CD4-positive, alpha-beta memory T cell (primary cell): ENCODE measurements at regions not wholly inside any gene's neighbourhood (a gene's known extent, or its start where the extent isn't known, plus 50 kb on each side); places are given as distances from the start of the nearest gene placed in this dataset.

Experiments used
- CTCF ChIA-PET: fragments of 350-600 bp; sonication (Branson Sonifier 250); formaldehyde crosslinking; loops from one replicate; lab custom pipeline; 2021; ENCODE audit warnings: inconsistent platforms; ENCODE audit not compliant: partially characterized antibody; lab: Charles Lee
- POLR2A ChIA-PET: fragments of 350-600 bp; sonication (Branson Sonifier 250); formaldehyde crosslinking; loops from one replicate; lab custom pipeline; 2021; ENCODE audit not compliant: partially characterized antibody; lab: Charles Lee
- DNase-seq, 5 donors: peaks; one replicate each; pipeline versions ENCODE4 v3.0.0 to v3.0.0-alpha.2; 2020 to 2022; ENCODE audit warnings: mixed read lengths in 1 of 5
- H3K27ac ChIP-seq: one replicate; pipeline ENCODE4 v1.7.0; 2013; ENCODE audit warnings: low read depth, low read length
- H3K27me3 ChIP-seq: 2 replicates; pipeline ENCODE4 v1.7.0; 2013; ENCODE audit warnings: mild to moderate bottlenecking, low read length, moderate library complexity; ENCODE audit not compliant: insufficient read depth
- H3K36me3 ChIP-seq: 2 replicates; pipeline ENCODE4 v1.7.0; 2013; ENCODE audit warnings: mild to moderate bottlenecking, low read length, moderate library complexity; ENCODE audit not compliant: insufficient read depth
- H3K4me1 ChIP-seq: 2 replicates; pipeline ENCODE4 v1.7.0; 2013; ENCODE audit warnings: mild to moderate bottlenecking, low read length, moderate library complexity; ENCODE audit not compliant: insufficient read depth
- H3K4me3 ChIP-seq, 2 donors: one replicate each; pipeline ENCODE4 v1.7.0; 2013; ENCODE audit warnings: low read length in 2 of 2, mild to moderate bottlenecking in 1 of 2
- H3K9me3 ChIP-seq, 2 donors: one replicate each; pipeline ENCODE4 v1.7.0; 2013; ENCODE audit warnings: low read length in 2 of 2, control low read depth in 1 of 2; ENCODE audit not compliant: control insufficient read depth in 1 of 2
- H3K27ac Mint-ChIP-seq, 7 donors: one replicate each; pipeline ENCODE4 v1.8.0; 2020 to 2021; ENCODE audit warnings: mixed read lengths in 7 of 7, mild to moderate bottlenecking in 6 of 7, inconsistent platforms in 3 of 7, moderate library complexity in 3 of 7
- H3K27me3 Mint-ChIP-seq, 2 donors: one replicate each; pipeline ENCODE4 v1.8.0; 2020 to 2021; ENCODE audit warnings: mixed read lengths in 2 of 2
- H3K36me3 Mint-ChIP-seq, 2 donors: one replicate each; pipeline ENCODE4 v1.8.0; 2020 to 2021; ENCODE audit warnings: mixed read lengths in 2 of 2, inconsistent platforms in 1 of 2, mild to moderate bottlenecking in 1 of 2
- H3K4me1 Mint-ChIP-seq, 4 donors: one replicate each; pipeline ENCODE4 v1.8.0; 2020 to 2021; ENCODE audit warnings: mixed read lengths in 4 of 4, mild to moderate bottlenecking in 1 of 4
- H3K4me3 Mint-ChIP-seq, 8 donors: one replicate each; pipeline ENCODE4 v1.8.0; 2020 to 2021; ENCODE audit warnings: mixed read lengths in 8 of 8, mild to moderate bottlenecking in 7 of 8, moderate library complexity in 6 of 8, inconsistent platforms in 3 of 8
- H3K9me3 Mint-ChIP-seq, 8 donors: one replicate each; pipeline ENCODE4 v1.8.0; 2020 to 2021; ENCODE audit warnings: mixed read lengths in 8 of 8, mild to moderate bottlenecking in 5 of 8, inconsistent platforms in 3 of 8, moderate library complexity in 1 of 8
- intact Hi-C: fragments of 100-400 bp; cut with micrococcal nuclease; formaldehyde crosslinking; loops from one replicate; pipeline ENCODE4 v1.15.1; 2023

- Mint-ChIP-seq H3K4me3 (no peak overlapping the region), H3K27ac (no peak overlapping the region), H3K36me3 (no peaks in the 10 kb centered on the region), H3K4me1 (no peaks in the 10 kb centered on the region), H3K27me3 (no peaks in the 10 kb centered on the region), H3K9me3 (peaks cover 0 to 19% (median 2%) of the 10 kb centered on the region in 8 donors)
- H3K27me3 ChIP-seq, result no peaks in the 10 kb centered on the region
- H3K9me3 ChIP-seq, result no peaks in the 10 kb centered on the region
- intact Hi-C loops, result no loop called here
- H3K4me1 ChIP-seq, result no peaks in the 10 kb centered on the region
- ChIA-PET POLR2A (no interaction called here), CTCF (no interaction called here)
- no peak overlapping the region for H3K4me3 ChIP-seq
- H3K27ac ChIP-seq, result no peak overlapping the region
- no peaks in the 10 kb centered on the region for H3K36me3 ChIP-seq
- DNase-seq, result no peak
These were observed 259.5 kb upstream of the CTBP2 start for GRCh38 chr10:125419831-125420230.

GRCh38 chr10:125419146-125419545, 258.8 kb upstream of the CTBP2 start:
- Mint-ChIP-seq H3K36me3 (no peaks in the 10 kb centered on the region), H3K4me1 (no peaks in the 10 kb centered on the region), H3K27ac (peak overlapping the region in 1 of 7 donors; percentile 25), H3K4me3 (no peak overlapping the region), H3K27me3 (no peaks in the 10 kb centered on the region), H3K9me3 (peaks cover 0 to 19% (median 2%) of the 10 kb centered on the region in 8 donors)
- no peaks in the 10 kb centered on the region for H3K36me3 ChIP-seq
- H3K4me3 ChIP-seq, result no peak overlapping the region
- POLR2A ChIA-PET, result no interaction called here
- no peak overlapping the region for H3K27ac ChIP-seq
- intact Hi-C loops, result no loop called here
- H3K9me3 ChIP-seq, result no peaks in the 10 kb centered on the region
- CTCF ChIA-PET, result no interaction called here
- no peaks in the 10 kb centered on the region for H3K27me3 ChIP-seq
- no peak for DNase-seq
- H3K4me1 ChIP-seq, result no peaks in the 10 kb centered on the region

DNA sequence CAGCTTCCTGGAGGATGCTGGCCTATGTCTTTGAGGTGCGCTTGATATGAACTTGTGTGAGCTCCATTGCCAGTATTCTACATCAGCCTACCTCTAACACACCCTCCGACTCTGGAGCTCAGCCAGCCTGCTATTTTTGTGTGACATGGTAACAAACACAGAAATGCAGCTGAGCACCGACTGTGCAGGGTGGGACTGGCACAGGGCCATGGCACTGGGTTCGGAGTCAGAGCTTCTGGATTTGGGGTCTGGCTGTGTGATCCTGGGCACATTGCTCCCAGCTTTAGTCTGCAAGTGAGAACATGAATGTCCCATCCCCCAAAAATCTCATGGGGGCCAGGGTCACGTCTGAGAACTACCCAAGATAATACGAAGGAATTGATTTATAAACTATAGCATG, 257.2 kb upstream of the CTBP2 start:
- no peaks in the 10 kb centered on the region for H3K9me3 ChIP-seq
- H3K4me3 ChIP-seq, result no peak overlapping the region
- H3K36me3 ChIP-seq, result no peaks in the 10 kb centered on the region
- no peak overlapping the region for H3K27ac ChIP-seq
- H3K4me1 ChIP-seq, result no peaks in the 10 kb centered on the region
- intact Hi-C loops, result no loop called here
- H3K4me1 Mint-ChIP-seq, result no peaks in the 10 kb centered on the region
- ChIA-PET CTCF (no interaction called here), POLR2A (no interaction called here)
- H3K27ac Mint-ChIP-seq, result no peak overlapping the region
- H3K9me3 Mint-ChIP-seq, result peaks cover 0 to 19% (median 2%) of the 10 kb centered on the region in 8 donors
- no peaks in the 10 kb centered on the region for H3K27me3 ChIP-seq
- no peak overlapping the region for H3K4me3 Mint-ChIP-seq
- no peak for DNase-seq
- H3K36me3 Mint-ChIP-seq, result no peaks in the 10 kb centered on the region
- no peaks in the 10 kb centered on the region for H3K27me3 Mint-ChIP-seq

GRCh38 chr10:125415964-125416363, 255.6 kb upstream of the CTBP2 start:
- Mint-ChIP-seq H3K9me3 (peaks cover 0 to 19% (median 2%) of the 10 kb centered on the region in 8 donors), H3K36me3 (no peaks in the 10 kb centered on the region), H3K27ac (no peak overlapping the region), H3K4me3 (no peak overlapping the region), H3K4me1 (no peaks in the 10 kb centered on the region), H3K27me3 (no peaks in the 10 kb centered on the region)
- POLR2A ChIA-PET, result no interaction called here
- intact Hi-C loops, result no loop called here
- no peak overlapping the region for H3K4me3 ChIP-seq
- DNase-seq, result no peak
- H3K27ac ChIP-seq, result no peak overlapping the region
- no peaks in the 10 kb centered on the region for H3K9me3 ChIP-seq
- no peaks in the 10 kb centered on the region for H3K4me1 ChIP-seq
- no peaks in the 10 kb centered on the region for H3K27me3 ChIP-seq
- no peaks in the 10 kb centered on the region for H3K36me3 ChIP-seq
- CTCF ChIA-PET, result no interaction called here

GRCh38 chr10:125415006-125415633, 254.8 kb upstream of the CTBP2 start:
- Histone ChIP-seq H3K27ac (no peak overlapping the region), H3K9me3 (no peaks in the 10 kb centered on the region), H3K27me3 (no peaks in the 10 kb centered on the region), H3K36me3 (no peaks in the 10 kb centered on the region), H3K4me1 (no peaks in the 10 kb centered on the region), H3K4me3 (no peak overlapping the region)
- H3K4me3 Mint-ChIP-seq, result no peak overlapping the region
- no peaks in the 10 kb centered on the region for H3K36me3 Mint-ChIP-seq
- H3K27me3 Mint-ChIP-seq, result no peaks in the 10 kb centered on the region
- H3K9me3 Mint-ChIP-seq, result peaks cover 0 to 19% (median 2%) of the 10 kb centered on the region in 8 donors
- POLR2A ChIA-PET, result no interaction called here
- no peak for DNase-seq
- CTCF ChIA-PET, result no interaction called here
- intact Hi-C loops, result no loop called here
- H3K4me1 Mint-ChIP-seq, result no peaks in the 10 kb centered on the region
- H3K27ac Mint-ChIP-seq, result no peak overlapping the region

DNA sequence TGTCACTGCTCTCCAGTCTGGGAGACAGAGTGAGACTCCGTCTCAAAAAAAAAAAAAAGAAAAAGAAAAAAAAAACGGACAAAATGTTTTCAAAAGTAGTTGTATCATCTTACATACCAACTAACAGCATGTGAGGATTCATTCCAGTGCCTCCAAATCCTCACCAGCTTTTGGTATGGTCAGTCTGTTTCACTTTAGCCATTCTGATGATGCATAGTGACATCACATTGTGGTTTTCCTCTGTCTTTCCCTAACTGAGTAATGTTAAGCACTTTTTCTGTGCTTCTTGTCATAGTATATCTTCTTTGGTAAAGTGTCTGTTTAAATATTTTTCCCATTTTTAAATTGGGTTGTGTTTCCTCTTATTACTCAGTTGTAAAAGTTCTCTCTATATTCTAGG, 251.4 kb upstream of the CTBP2 start:
- CTCF ChIA-PET, result no interaction called here
- no peaks in the 10 kb centered on the region for H3K36me3 Mint-ChIP-seq
- H3K4me3 ChIP-seq, result no peak overlapping the region
- no peaks in the 10 kb centered on the region for H3K36me3 ChIP-seq
- H3K4me3 Mint-ChIP-seq, result no peak overlapping the region
- H3K27ac ChIP-seq, result no peak overlapping the region
- DNase-seq, result no peak
- H3K27me3 Mint-ChIP-seq, result peaks cover 0 to 1% of the 10 kb centered on the region in 2 donors
- H3K9me3 Mint-ChIP-seq, result peaks cover 0 to 12% (median 0%) of the 10 kb centered on the region in 8 donors
- POLR2A ChIA-PET, result no interaction called here
- no peak overlapping the region for H3K27ac Mint-ChIP-seq
- intact Hi-C loops, result no loop called here
- no peaks in the 10 kb centered on the region for H3K27me3 ChIP-seq
- H3K9me3 ChIP-seq, result no peaks in the 10 kb centered on the region
- H3K4me1 Mint-ChIP-seq, result no peaks in the 10 kb centered on the region
- H3K4me1 ChIP-seq, result no peaks in the 10 kb centered on the region

DNA sequence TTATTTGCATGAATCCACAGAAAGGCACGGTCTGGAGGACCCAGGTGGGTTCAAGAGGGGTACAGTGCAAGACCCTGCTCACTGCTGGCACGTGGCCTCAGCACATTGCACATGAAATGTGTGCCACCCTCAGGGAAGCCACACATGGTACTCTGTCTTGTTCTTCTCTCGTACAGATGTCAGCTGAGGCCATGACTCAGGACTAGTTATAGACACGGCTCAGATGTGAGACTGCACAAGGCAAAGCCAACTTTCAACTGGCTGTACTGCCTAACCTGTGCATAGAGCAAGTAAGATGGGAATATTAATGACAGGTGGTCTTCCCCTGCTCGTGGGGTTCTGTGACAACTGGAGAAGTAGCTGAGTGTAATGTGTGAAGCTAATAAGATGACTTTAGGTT, 249.4 kb upstream of the CTBP2 start:
- H3K36me3 Mint-ChIP-seq, result no peaks in the 10 kb centered on the region
- peaks cover 0 to 4% of the 10 kb centered on the region in 2 donors for H3K27me3 Mint-ChIP-seq
- Histone ChIP-seq H3K27ac (no peak overlapping the region), H3K4me3 (no peak overlapping the region), H3K27me3 (no peaks in the 10 kb centered on the region), H3K36me3 (no peaks in the 10 kb centered on the region), H3K9me3 (no peaks in the 10 kb centered on the region), H3K4me1 (no peaks in the 10 kb centered on the region)
- H3K9me3 Mint-ChIP-seq, result peaks cover 0 to 12% (median 3%) of the 10 kb centered on the region in 8 donors
- no peak for DNase-seq
- peak overlapping the region in 1 of 7 donors; percentile 53 for H3K27ac Mint-ChIP-seq
- CTCF ChIA-PET, result no interaction called here
- H3K4me1 Mint-ChIP-seq, result no peaks in the 10 kb centered on the region
- intact Hi-C loops, result no loop called here
- no peak overlapping the region for H3K4me3 Mint-ChIP-seq
- POLR2A ChIA-PET, result no interaction called here
